Neural progenitor cell (in vitro differentiated cells): ENCODE measurements at regions not wholly inside any gene's neighbourhood (a gene's known extent, or its start where the extent isn't known, plus 50 kb on each side); places are given as distances from the start of the nearest gene placed in this dataset.

ENCODE experiments used
- DNase-seq: peaks from one replicate; pipeline ENCODE4 v3.0.0-alpha.2; 2016; ENCODE audit warnings: low spot score
- H2AFZ ChIP-seq: fragments of 200-600 bp; sonication (generic); replicated peaks from 2 replicates; pipeline ENCODE4 v1.6.1; 2016; ENCODE audit warnings: antibody characterized with exemption
- H3F3A ChIP-seq: fragments of 200-600 bp; sonication (generic); 2 replicates; pipeline ENCODE4 v1.6.1; 2016; ENCODE audit warnings: antibody characterized with exemption, low read depth
- H3K27ac ChIP-seq: fragments of 200-600 bp; sonication (generic); 2 replicates; pipeline ENCODE4 v1.5.1; 2016; ENCODE audit warnings: mild to moderate bottlenecking
- H3K27me3 ChIP-seq: fragments of 200-600 bp; sonication (generic); 2 replicates; pipeline ENCODE4 v1.6.1; 2016; ENCODE audit warnings: mild to moderate bottlenecking, moderate library complexity
- H3K36me3 ChIP-seq: fragments of 200-600 bp; sonication (generic); 2 replicates; pipeline ENCODE4 v1.5.1; 2016
- H3K4me1 ChIP-seq: fragments of 200-600 bp; sonication (generic); 2 replicates; pipeline ENCODE4 v1.6.1; 2016; ENCODE audit warnings: mixed run types
- H3K4me2 ChIP-seq: fragments of 200-600 bp; sonication (generic); 2 replicates; pipeline ENCODE4 v1.6.1; 2016
- H3K4me3 ChIP-seq: fragments of 200-600 bp; sonication (generic); 2 replicates; pipeline ENCODE4 v1.5.1; 2016
- H3K79me2 ChIP-seq: fragments of 200-600 bp; sonication (generic); 2 replicates; pipeline ENCODE4 v1.6.1; 2016; ENCODE audit warnings: low read depth
- H3K9ac ChIP-seq: fragments of 200-600 bp; sonication (generic); 2 replicates; pipeline ENCODE4 v1.6.1; 2016
- H3K9me3 ChIP-seq: fragments of 200-600 bp; sonication (generic); 2 replicates; pipeline ENCODE4 v1.5.1; 2016; ENCODE audit warnings: low read depth
- H4K20me1 ChIP-seq: fragments of 200-600 bp; sonication (generic); 2 replicates; pipeline ENCODE4 v1.6.1; 2016; ENCODE audit warnings: low read depth
- H3K27ac Mint-ChIP-seq: 3 replicates; pipeline ENCODE4 v1.8.0; 2021; ENCODE audit warnings: mixed read lengths
- H3K27me3 Mint-ChIP-seq: 2 replicates; pipeline ENCODE4 v1.8.0; 2022; ENCODE audit warnings: low read depth, mild to moderate bottlenecking, inconsistent platforms, moderate library complexity, mixed read lengths; ENCODE audit not compliant: insufficient read depth
- H3K36me3 Mint-ChIP-seq: 3 replicates; pipeline ENCODE4 v1.8.0; 2021; ENCODE audit warnings: mixed read lengths
- H3K4me1 Mint-ChIP-seq: 3 replicates; pipeline ENCODE4 v1.8.0; 2021; ENCODE audit warnings: mixed read lengths
- H3K4me3 Mint-ChIP-seq: 3 replicates; pipeline ENCODE4 v1.8.0; 2021; ENCODE audit warnings: mild to moderate bottlenecking, moderate library complexity, mixed read lengths
- H3K9me3 Mint-ChIP-seq: 3 replicates; pipeline ENCODE4 v1.8.0; 2020; ENCODE audit warnings: mixed read lengths
- CTCF ChIP-seq: fragments of 200-600 bp; sonication (generic); IDR thresholded peaks from 2 replicates; pipeline ENCODE4 v1.5.1; 2017; ENCODE audit warnings: antibody characterized with exemption, mild to moderate bottlenecking
- EZH2 ChIP-seq: fragments of 200-600 bp; sonication (generic); IDR thresholded peaks from 2 replicates; pipeline ENCODE4 v1.6.1; 2017; ENCODE audit warnings: antibody characterized with exemption, mild to moderate bottlenecking, moderate library complexity
- EZH2phosphoT487 ChIP-seq: fragments of 200-600 bp; sonication (generic); IDR thresholded peaks from 2 replicates; pipeline ENCODE4 v1.6.1; 2017; ENCODE audit warnings: antibody characterized with exemption

DNA sequence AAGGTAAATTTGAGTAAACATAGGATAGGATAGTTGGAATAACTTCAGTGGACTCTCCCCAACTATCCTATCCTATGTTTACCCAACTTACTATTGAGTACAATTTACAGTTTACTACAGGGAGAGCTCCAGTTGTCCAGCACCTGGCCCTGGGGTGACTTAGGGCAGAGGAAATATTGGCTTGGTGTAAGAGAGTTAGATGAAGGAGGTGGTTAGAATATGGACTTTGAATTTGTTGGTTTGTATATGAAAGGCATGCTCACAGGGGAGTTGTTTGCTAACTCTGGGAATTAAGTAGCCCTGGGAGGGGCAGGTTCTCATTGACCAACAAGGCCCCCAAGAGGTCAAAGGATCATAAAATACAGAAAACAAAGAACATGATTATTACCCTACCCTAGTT lies 497.7 kb downstream of the ARL4A start:
- H2AFZ ChIP-seq, result no peak overlapping the region
- no peak overlapping the region for H3K27ac ChIP-seq
- H3K9me3 Mint-ChIP-seq, result peaks cover 2% of the 10 kb centered on the region
- no peak for DNase-seq
- no peaks in the 10 kb centered on the region for H3K36me3 ChIP-seq
- H3K79me2 ChIP-seq, result no peaks in the 10 kb centered on the region
- peaks cover 2% of the 10 kb centered on the region for H3K27me3 Mint-ChIP-seq
- H4K20me1 ChIP-seq, result no peaks in the 10 kb centered on the region
- H3K4me3 ChIP-seq, result no peak overlapping the region
- H3K4me1 ChIP-seq, result peaks cover 8% of the 10 kb centered on the region
- no peaks in the 10 kb centered on the region for H3K27me3 ChIP-seq
- H3F3A ChIP-seq, result no peaks in the 10 kb centered on the region
- TF ChIP-seq EZH2phosphoT487 (no peak), EZH2 (no peak), CTCF (no peak)
- H3K9ac ChIP-seq, result no peak overlapping the region
- no peak overlapping the region for H3K4me3 Mint-ChIP-seq
- H3K27ac Mint-ChIP-seq, result no peak overlapping the region
- peaks cover 2% of the 10 kb centered on the region for H3K36me3 Mint-ChIP-seq
- peaks cover 15% of the 10 kb centered on the region for H3K4me1 Mint-ChIP-seq
- H3K9me3 ChIP-seq, result no peaks in the 10 kb centered on the region
- H3K4me2 ChIP-seq, result no peak overlapping the region

- H2AFZ ChIP-seq, result peak overlapping the region; percentile 4
- no peaks in the 10 kb centered on the region for H4K20me1 ChIP-seq
- DNase-seq, result no peak
- no peak overlapping the region for H3K4me2 ChIP-seq
- peaks cover 2% of the 10 kb centered on the region for H3K9me3 Mint-ChIP-seq
- peaks cover 2% of the 10 kb centered on the region for H3K27me3 Mint-ChIP-seq
- no peak overlapping the region for H3K4me3 ChIP-seq
- H3K36me3 ChIP-seq, result no peaks in the 10 kb centered on the region
- peaks cover 5% of the 10 kb centered on the region for H3K4me1 ChIP-seq
- H3K27me3 ChIP-seq, result no peaks in the 10 kb centered on the region
- no peak overlapping the region for H3K9ac ChIP-seq
- H3K36me3 Mint-ChIP-seq, result peaks cover 2% of the 10 kb centered on the region
- H3K4me1 Mint-ChIP-seq, result peaks cover 2% of the 10 kb centered on the region
- no peaks in the 10 kb centered on the region for H3F3A ChIP-seq
- no peak overlapping the region for H3K27ac ChIP-seq
- no peak overlapping the region for H3K4me3 Mint-ChIP-seq
- H3K79me2 ChIP-seq, result no peaks in the 10 kb centered on the region
- no peaks in the 10 kb centered on the region for H3K9me3 ChIP-seq
- TF ChIP-seq EZH2phosphoT487 (no peak), EZH2 (no peak), CTCF (no peak)
- H3K27ac Mint-ChIP-seq, result no peak overlapping the region
These were observed 500.9 kb downstream of the ARL4A start for GRCh38 chr7:13188236-13188805.

GRCh38 chr7:13188922-13189321 lies 501.5 kb downstream of the ARL4A start:
- TF ChIP-seq EZH2phosphoT487 (no peak), EZH2 (no peak), CTCF (no peak)
- H3K36me3 Mint-ChIP-seq, result peaks cover 2% of the 10 kb centered on the region
- H3K36me3 ChIP-seq, result no peaks in the 10 kb centered on the region
- H4K20me1 ChIP-seq, result no peaks in the 10 kb centered on the region
- no peaks in the 10 kb centered on the region for H3K9me3 ChIP-seq
- no peaks in the 10 kb centered on the region for H3K79me2 ChIP-seq
- no peaks in the 10 kb centered on the region for H3K27me3 ChIP-seq
- no peak for DNase-seq
- peak overlapping the region; percentile 4 for H2AFZ ChIP-seq
- H3F3A ChIP-seq, result no peaks in the 10 kb centered on the region
- H3K4me3 ChIP-seq, result no peak overlapping the region
- H3K27me3 Mint-ChIP-seq, result peaks cover 2% of the 10 kb centered on the region
- H3K4me3 Mint-ChIP-seq, result no peak overlapping the region
- H3K4me1 Mint-ChIP-seq, result peaks cover 2% of the 10 kb centered on the region
- no peak overlapping the region for H3K4me2 ChIP-seq
- H3K9ac ChIP-seq, result no peak overlapping the region
- H3K9me3 Mint-ChIP-seq, result peaks cover 2% of the 10 kb centered on the region
- no peak overlapping the region for H3K27ac Mint-ChIP-seq
- H3K27ac ChIP-seq, result no peak overlapping the region
- peaks cover 7% of the 10 kb centered on the region for H3K4me1 ChIP-seq
